Gastrocnemius medialis (tissue), 4 donors: ENCODE measurements at regions not wholly inside any gene's neighbourhood (a gene's known extent, or its start where the extent isn't known, plus 50 kb on each side); places are given as distances from the start of the nearest gene placed in this dataset.
"Not testable (repeated sequence)": the region's sequence is repeated elsewhere in the genome, so short reads cannot be mapped to it uniquely, and the experiment has no call there.

ENCODE experiments used
- ATAC-seq, 2 donors: fragments of 150-250 bp; one replicate each; pipeline ENCODE4 v1.9.1; 2016
- DNase-seq, 2 donors: peaks; one replicate each; pipeline ENCODE4 v3.0.0-alpha.2; 2019
- H3K27ac ChIP-seq, 4 donors: fragments of 200-600 bp; sonication (generic); 1 replicate in 1 of 4; 2 replicates in 3 of 4; pipeline ENCODE4 v1.5.1; 2016 to 2018; ENCODE audit warnings: mild to moderate bottlenecking in 2 of 4, moderate library complexity in 1 of 4
- H3K27me3 ChIP-seq, 3 donors: fragments of 200-600 bp; sonication (generic) in 2 of 3; 1 replicate in 1 of 3; 2 replicates in 2 of 3; pipeline versions ENCODE4 v1.5.1 to v1.6.0; 2016 to 2019; ENCODE audit warnings: mild to moderate bottlenecking in 1 of 3, moderate library complexity in 1 of 3
- H3K36me3 ChIP-seq, 2 donors: fragments of 200-600 bp; sonication (generic) in 1 of 2; one replicate each; pipeline ENCODE4 v1.5.1; 2017 to 2018
- H3K4me1 ChIP-seq, 2 donors: fragments of 200-600 bp; sonication (generic) in 1 of 2; one replicate each; pipeline ENCODE4 v1.5.1; 2016 to 2017; ENCODE audit warnings: mild to moderate bottlenecking in 2 of 2
- H3K4me3 ChIP-seq, 4 donors: fragments of 200-600 bp; sonication (generic) in 3 of 4; 1 replicate in 1 of 4; 2 replicates in 3 of 4; pipeline ENCODE4 v1.5.1; 2016 to 2019; ENCODE audit warnings: mild to moderate bottlenecking in 2 of 4
- H3K9me3 ChIP-seq, 3 donors: fragments of 200-600 bp; sonication (generic) in 2 of 3; 1 replicate in 1 of 3; 2 replicates in 2 of 3; pipeline ENCODE4 v1.5.1; 2016 to 2019
- CTCF ChIP-seq, 5 experiments: fragments of 450-650 bp in 3 of 5; fragments of 200-600 bp in 2 of 5; sonication (generic) in 2 of 5; IDR thresholded peaks in 4 of 5; conservative IDR thresholded peaks in 1 of 5; 1 replicate in 4 of 5; 2 replicates in 1 of 5; pipeline ENCODE4 v1.5.1; 2016 to 2019; ENCODE audit warnings: antibody characterized with exemption in 5 of 5, mild to moderate bottlenecking in 3 of 5, moderate library complexity in 3 of 5
- POLR2A ChIP-seq, 2 donors: fragments of 450-650 bp; IDR thresholded peaks; one replicate each; pipeline ENCODE4 v1.6.1; 2017; ENCODE audit warnings: antibody characterized with exemption in 2 of 2, mild to moderate bottlenecking in 2 of 2, moderate library complexity in 2 of 2
- in situ Hi-C, 4 donors: fragments of 200-750 bp; cut with MboI; loops; one replicate each; pipeline versions ENCODE4 v1.15.0 to v1.8.0; 2017; ENCODE audit warnings: low sequenced_read_pairs in 4 of 4
- intact Hi-C: fragments of 100-400 bp; cut with DNase I; formaldehyde crosslinking; loops from one replicate; pipeline ENCODE4 v1.15.1; 2023; ENCODE audit warnings: low total_unique reads

GRCh38 chr12:83506841-83507240 lies 820.1 kb downstream of the TMTC2 start:
- in situ Hi-C loops: no loop called here
- ATAC-seq: no peak
- no peak for DNase-seq

GRCh38 chr12:83505586-83505985 lies 818.9 kb downstream of the TMTC2 start:
- no peaks in the 10 kb centered on the region for H3K4me1 ChIP-seq
- intact Hi-C loops: no loop called here
- in situ Hi-C loops: no loop called here

More at GRCh38 chr12:83506841-83507240, 820.1 kb downstream of the TMTC2 start:
- TF ChIP-seq POLR2A (IDR thresholded peaks at IDR 0.05): no peak
- no peak for TF ChIP-seq CTCF (IDR thresholded peaks at IDR 0.05 in 4 of 5, conservative IDR thresholded peaks at IDR 0.05 in 1 of 5)
- Histone ChIP-seq H3K27ac (no peak overlapping the region), H3K27me3 (no peaks in the 10 kb centered on the region), H3K9me3 (no peaks in the 10 kb centered on the region), H3K36me3 (no peaks in the 10 kb centered on the region), H3K4me3 (no peak overlapping the region), H3K4me1 (no peaks in the 10 kb centered on the region)
- intact Hi-C loops: no loop called here

GRCh38 chr12:83499894-83500293 lies 813.2 kb downstream of the TMTC2 start:
- ATAC-seq, intact Hi-C loops: not testable (repeated sequence)

More at GRCh38 chr12:83505586-83505985, 818.9 kb downstream of the TMTC2 start:
- TF ChIP-seq CTCF (IDR thresholded peaks at IDR 0.05 in 4 of 5, conservative IDR thresholded peaks at IDR 0.05 in 1 of 5): no peak
- TF ChIP-seq POLR2A (IDR thresholded peaks at IDR 0.05): no peak
- Histone ChIP-seq H3K4me3 (no peak overlapping the region), H3K27me3 (no peaks in the 10 kb centered on the region), H3K27ac (no peak overlapping the region), H3K36me3 (no peaks in the 10 kb centered on the region), H3K9me3 (no peaks in the 10 kb centered on the region)
- DNase-seq (no peak), ATAC-seq (no peak)

GRCh38 chr12:83477696-83478095 lies 791.0 kb downstream of the TMTC2 start:
- TF ChIP-seq CTCF (IDR thresholded peaks at IDR 0.05 in 4 of 5, conservative IDR thresholded peaks at IDR 0.05 in 1 of 5) (no peak), POLR2A (IDR thresholded peaks at IDR 0.05) (no peak)
- DNase-seq (no peak), ATAC-seq (no peak)
- Histone ChIP-seq H3K4me1 (no peaks in the 10 kb centered on the region), H3K27ac (no peak overlapping the region), H3K4me3 (no peak overlapping the region), H3K36me3 (no peaks in the 10 kb centered on the region), H3K27me3 (no peaks in the 10 kb centered on the region), H3K9me3 (no peaks in the 10 kb centered on the region)
- intact Hi-C loops (no loop called here), in situ Hi-C loops (no loop called here)

More at GRCh38 chr12:83499894-83500293, 813.2 kb downstream of the TMTC2 start:
- H3K4me3 ChIP-seq, H3K27ac ChIP-seq, H3K36me3 ChIP-seq, in situ Hi-C loops, H3K9me3 ChIP-seq, H3K4me1 ChIP-seq, DNase-seq, H3K27me3 ChIP-seq: not testable (repeated sequence)

- ATAC-seq (no peak), DNase-seq (no peak)
- Histone ChIP-seq H3K27me3 (no peaks in the 10 kb centered on the region), H3K27ac (no peak overlapping the region), H3K9me3 (no peaks in the 10 kb centered on the region), H3K4me1 (no peaks in the 10 kb centered on the region), H3K4me3 (no peak overlapping the region), H3K36me3 (no peaks in the 10 kb centered on the region)
- intact Hi-C loops (no loop called here), in situ Hi-C loops (no loop called here)
- TF ChIP-seq CTCF (IDR thresholded peaks at IDR 0.05 in 4 of 5, conservative IDR thresholded peaks at IDR 0.05 in 1 of 5) (no peak), POLR2A (IDR thresholded peaks at IDR 0.05) (no peak)
Measured at GRCh38 chr12:83476695-83477690, 790.3 kb downstream of the TMTC2 start.
